ENCODE measurements at regions not wholly inside any gene's neighbourhood (a gene's known extent, or its start where the extent isn't known, plus 50 kb on each side); places are given as distances from the start of the nearest gene placed in this dataset.
"Not testable (repeated sequence)": the region's sequence is repeated elsewhere in the genome, so short reads cannot be mapped to it uniquely, and the experiment has no call there.

GRCh38 chr5:130747556-130747955 lies 417.5 kb downstream of the HINT1 start:
- no peak overlapping the region for H3K4me3 Mint-ChIP-seq
- H3K27ac Mint-ChIP-seq, result no peak overlapping the region

DNA sequence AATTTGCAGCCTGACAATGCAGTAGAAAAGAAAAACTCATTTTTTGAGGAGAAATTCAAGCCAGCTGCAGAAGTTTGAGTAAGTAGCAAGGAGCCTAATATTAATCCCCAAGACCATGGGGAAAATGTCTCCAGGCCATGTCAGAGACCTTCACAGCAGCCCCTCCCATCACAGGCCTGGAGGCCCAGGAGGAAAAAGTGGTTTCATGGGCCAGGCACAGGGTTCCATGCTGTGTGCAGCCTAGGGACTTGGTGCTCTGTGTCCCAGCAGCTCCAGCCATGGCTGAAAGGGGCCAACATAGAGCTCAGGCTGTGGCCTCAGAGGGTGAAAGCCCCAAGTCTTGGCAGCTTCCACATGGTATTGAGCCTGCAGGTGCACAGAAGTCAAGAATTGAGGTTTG lies 418.4 kb downstream of the HINT1 start:
- H3K27me3 Mint-ChIP-seq (ENCODE audit: low read depth); DNase-seq (ENCODE audit: low spot score in 2 of 2, unreplicated experiment in 2 of 2); H3K36me3 Mint-ChIP-seq; H3K27ac Mint-ChIP-seq; H3K4me1 Mint-ChIP-seq; H3K4me3 Mint-ChIP-seq: not testable (repeated sequence)
- peaks cover 15% of the 10 kb centered on the region for H3K9me3 Mint-ChIP-seq

More at GRCh38 chr5:130747556-130747955, 417.5 kb downstream of the HINT1 start:
- no peaks in the 10 kb centered on the region for H3K4me1 Mint-ChIP-seq
- no peaks in the 10 kb centered on the region for H3K27me3 Mint-ChIP-seq (ENCODE audit: low read depth)
- H3K36me3 Mint-ChIP-seq, result no peaks in the 10 kb centered on the region
- no peak for TF ChIP-seq CTCF (IDR thresholded peaks at IDR 0.05; ENCODE audit: unreplicated experiment)
- peaks cover 10% of the 10 kb centered on the region for H3K9me3 Mint-ChIP-seq
- no peak for DNase-seq (ENCODE audit: low spot score in 2 of 2, unreplicated experiment in 2 of 2)

DNA sequence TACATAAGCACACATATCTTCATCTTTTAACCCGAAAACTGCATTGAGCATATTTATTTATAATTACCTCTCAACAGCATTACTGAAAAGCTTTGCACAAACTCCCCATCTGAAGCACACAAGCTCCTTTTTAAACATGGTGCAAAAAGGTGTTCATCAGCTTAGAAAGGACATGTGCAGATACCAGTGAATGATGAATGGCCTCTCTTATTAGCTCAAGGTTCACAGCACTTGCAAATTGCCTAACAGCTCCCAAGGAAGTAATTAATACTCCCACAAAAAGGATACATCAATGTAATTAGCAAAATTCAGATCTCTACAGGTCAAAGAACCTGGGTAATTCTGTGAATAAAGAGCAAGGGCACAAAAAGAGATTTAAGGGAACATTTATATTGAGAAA lies 422.0 kb downstream of the HINT1 start:
- TF ChIP-seq CTCF (IDR thresholded peaks at IDR 0.05; ENCODE audit: unreplicated experiment), result no peak
- no peak for DNase-seq (ENCODE audit: low spot score in 2 of 2, unreplicated experiment in 2 of 2)
- Mint-ChIP-seq H3K4me3 (no peak overlapping the region), H3K36me3 (no peaks in the 10 kb centered on the region), H3K9me3 (peaks cover 33% of the 10 kb centered on the region), H3K27me3 (ENCODE audit: low read depth) (no peaks in the 10 kb centered on the region), H3K4me1 (no peaks in the 10 kb centered on the region), H3K27ac (no peak overlapping the region)

GRCh38 chr5:130740047-130740569 lies 424.9 kb downstream of the HINT1 start:
- Mint-ChIP-seq H3K27me3 (ENCODE audit: low read depth) (no peaks in the 10 kb centered on the region), H3K27ac (no peak overlapping the region), H3K36me3 (no peaks in the 10 kb centered on the region), H3K4me3 (no peak overlapping the region), H3K4me1 (no peaks in the 10 kb centered on the region), H3K9me3 (peaks cover 25% of the 10 kb centered on the region)
- DNase-seq (ENCODE audit: low spot score in 2 of 2, unreplicated experiment in 2 of 2), result no peak
- no peak for TF ChIP-seq CTCF (IDR thresholded peaks at IDR 0.05; ENCODE audit: unreplicated experiment)

GRCh38 chr5:130731839-130732238 lies 433.2 kb downstream of the HINT1 start:
- peaks cover 10% of the 10 kb centered on the region for H3K9me3 Mint-ChIP-seq
- peaks cover 5% of the 10 kb centered on the region for H3K36me3 Mint-ChIP-seq
- H3K4me3 Mint-ChIP-seq, result no peak overlapping the region
- H3K4me1 Mint-ChIP-seq, result no peaks in the 10 kb centered on the region
- DNase-seq (ENCODE audit: low spot score in 2 of 2, unreplicated experiment in 2 of 2), result no peak
- no peak for TF ChIP-seq CTCF (IDR thresholded peaks at IDR 0.05; ENCODE audit: unreplicated experiment)
- no peak overlapping the region for H3K27ac Mint-ChIP-seq
- no peaks in the 10 kb centered on the region for H3K27me3 Mint-ChIP-seq (ENCODE audit: low read depth)

GRCh38 chr5:130729541-130729940 lies 435.5 kb downstream of the HINT1 start:
- peaks cover 5% of the 10 kb centered on the region for H3K36me3 Mint-ChIP-seq
- no peak overlapping the region for H3K4me3 Mint-ChIP-seq
- no peaks in the 10 kb centered on the region for H3K4me1 Mint-ChIP-seq
- no peak for TF ChIP-seq CTCF (IDR thresholded peaks at IDR 0.05; ENCODE audit: unreplicated experiment)
- no peak overlapping the region for H3K27ac Mint-ChIP-seq
- no peak for DNase-seq (ENCODE audit: low spot score in 2 of 2, unreplicated experiment in 2 of 2)
- no peaks in the 10 kb centered on the region for H3K27me3 Mint-ChIP-seq (ENCODE audit: low read depth)
- H3K9me3 Mint-ChIP-seq, result peaks cover 10% of the 10 kb centered on the region
